ENCODE measurements at regions not wholly inside any gene's neighbourhood (a gene's known extent, or its start where the extent isn't known, plus 50 kb on each side); places are given as distances from the start of the nearest gene placed in this dataset.
"Not testable (repeated sequence)": the region's sequence is repeated elsewhere in the genome, so short reads cannot be mapped to it uniquely, and the experiment has no call there.

GRCh38 chr17:45666641-45667040 is 117.5 kb upstream of the CRHR1 start:
- H3K9me3 ChIP-seq = no peaks in the 10 kb centered on the region

GRCh38 chr17:45667591-45668171 is 116.4 kb upstream of the CRHR1 start:
- Histone ChIP-seq H3K4me3 (no peak overlapping the region), H3K9me3 (no peaks in the 10 kb centered on the region), H3K36me3 (no peaks in the 10 kb centered on the region), H3K27ac (no peak overlapping the region), H3K27me3 (replicated peaks; ENCODE audit: insufficient read depth) (no peaks in the 10 kb centered on the region), H3K4me1 (replicated peaks) (no peaks in the 10 kb centered on the region)
- intact Hi-C loops (cut with DNase I) = no loop called here
- no peak for TF ChIP-seq POLR2AphosphoS5 (IDR thresholded peaks at IDR 0.05)
- no peak for TF ChIP-seq POLR2A (IDR thresholded peaks at IDR 0.05)
- TF ChIP-seq, protein P1, sequence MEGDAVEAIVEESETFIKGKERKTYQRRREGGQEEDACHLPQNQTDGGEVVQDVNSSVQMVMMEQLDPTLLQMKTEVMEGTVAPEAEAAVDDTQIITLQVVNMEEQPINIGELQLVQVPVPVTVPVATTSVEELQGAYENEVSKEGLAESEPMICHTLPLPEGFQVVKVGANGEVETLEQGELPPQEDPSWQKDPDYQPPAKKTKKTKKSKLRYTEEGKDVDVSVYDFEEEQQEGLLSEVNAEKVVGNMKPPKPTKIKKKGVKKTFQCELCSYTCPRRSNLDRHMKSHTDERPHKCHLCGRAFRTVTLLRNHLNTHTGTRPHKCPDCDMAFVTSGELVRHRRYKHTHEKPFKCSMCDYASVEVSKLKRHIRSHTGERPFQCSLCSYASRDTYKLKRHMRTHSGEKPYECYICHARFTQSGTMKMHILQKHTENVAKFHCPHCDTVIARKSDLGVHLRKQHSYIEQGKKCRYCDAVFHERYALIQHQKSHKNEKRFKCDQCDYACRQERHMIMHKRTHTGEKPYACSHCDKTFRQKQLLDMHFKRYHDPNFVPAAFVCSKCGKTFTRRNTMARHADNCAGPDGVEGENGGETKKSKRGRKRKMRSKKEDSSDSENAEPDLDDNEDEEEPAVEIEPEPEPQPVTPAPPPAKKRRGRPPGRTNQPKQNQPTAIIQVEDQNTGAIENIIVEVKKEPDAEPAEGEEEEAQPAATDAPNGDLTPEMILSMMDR (IDR thresholded peaks at IDR 0.05) = no peak
- 62% methylated on average over 6 of the region's 6 CpGs for WGBS
- DNase-seq (ENCODE audit: low spot score) = no peak

More at GRCh38 chr17:45666641-45667040, 117.5 kb upstream of the CRHR1 start:
- Histone ChIP-seq H3K27me3 (replicated peaks; ENCODE audit: insufficient read depth) (no peaks in the 10 kb centered on the region), H3K27ac (no peak overlapping the region), H3K4me1 (replicated peaks) (no peaks in the 10 kb centered on the region), H3K36me3 (no peaks in the 10 kb centered on the region), H3K4me3 (no peak overlapping the region)
- intact Hi-C loops (cut with DNase I) = no loop called here
- WGBS = 79% methylated on average over 5 of the region's 5 CpGs
- TF ChIP-seq POLR2AphosphoS5 (IDR thresholded peaks at IDR 0.05) (no peak), POLR2A (IDR thresholded peaks at IDR 0.05) (no peak)
- TF ChIP-seq, protein P1 (IDR thresholded peaks at IDR 0.05) = no peak
- DNase-seq (ENCODE audit: low spot score) = no peak

DNA sequence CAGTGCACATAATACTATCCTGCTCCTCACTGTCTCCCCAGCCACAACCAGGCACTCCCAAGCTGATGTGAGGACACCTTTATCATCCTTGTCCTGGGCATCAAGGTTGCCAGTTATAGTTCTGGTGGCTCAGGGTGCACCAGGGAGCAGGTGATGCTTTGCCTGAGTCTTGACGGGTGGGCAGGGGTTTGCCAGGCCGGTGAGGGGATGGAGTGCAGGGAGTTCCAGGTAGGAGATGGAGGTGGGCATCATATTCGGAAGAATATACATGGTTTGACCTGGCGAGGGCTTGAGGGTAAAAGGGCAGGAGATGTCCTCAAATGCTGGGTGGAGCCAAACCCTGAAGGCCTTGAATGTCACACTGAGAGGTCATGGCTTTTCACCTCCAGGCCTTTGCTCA is 115.8 kb upstream of the CRHR1 start:
- Histone ChIP-seq H3K27ac (no peak overlapping the region), H3K4me1 (replicated peaks) (no peaks in the 10 kb centered on the region), H3K27me3 (replicated peaks; ENCODE audit: insufficient read depth) (no peaks in the 10 kb centered on the region), H3K9me3 (no peaks in the 10 kb centered on the region), H3K4me3 (no peak overlapping the region), H3K36me3 (no peaks in the 10 kb centered on the region)
- no peak for TF ChIP-seq POLR2AphosphoS5 (IDR thresholded peaks at IDR 0.05)
- TF ChIP-seq, protein P1 (IDR thresholded peaks at IDR 0.05) = no peak
- no peak for TF ChIP-seq POLR2A (IDR thresholded peaks at IDR 0.05)
- 85% methylated on average over 4 of the region's 4 CpGs for WGBS
- no peak for DNase-seq (ENCODE audit: low spot score)
- intact Hi-C loops (cut with DNase I) = no loop called here

DNA sequence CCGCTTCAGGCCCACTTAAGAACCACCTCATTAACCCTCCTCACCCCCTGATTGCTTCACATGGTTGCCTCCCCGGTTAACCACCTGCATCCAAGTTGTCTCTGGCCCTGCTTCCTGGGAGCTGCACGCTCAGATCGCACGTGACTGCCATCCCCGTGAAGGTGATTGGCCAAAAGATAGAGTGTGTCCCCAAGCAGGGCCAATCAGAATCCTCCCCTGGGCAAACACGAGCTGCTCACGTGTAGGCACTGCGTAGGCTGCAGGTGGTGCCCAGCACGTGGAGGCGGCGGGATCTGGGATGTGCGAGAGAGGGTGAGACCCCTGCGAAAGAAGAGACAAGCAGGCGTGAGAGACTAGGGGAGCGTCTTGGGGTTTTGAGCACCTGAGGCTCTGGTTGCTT is 111.8 kb upstream of the CRHR1 start:
- Histone ChIP-seq H3K4me1 (replicated peaks) (no peaks in the 10 kb centered on the region), H3K36me3 (no peaks in the 10 kb centered on the region), H3K9me3 (no peaks in the 10 kb centered on the region), H3K4me3 (no peak overlapping the region), H3K27ac (no peak overlapping the region), H3K27me3 (replicated peaks; ENCODE audit: insufficient read depth) (no peaks in the 10 kb centered on the region)
- intact Hi-C loops (cut with DNase I) = no loop called here
- TF ChIP-seq POLR2A (IDR thresholded peaks at IDR 0.05) (no peak), POLR2AphosphoS5 (IDR thresholded peaks at IDR 0.05) (no peak)
- TF ChIP-seq, protein P1 (IDR thresholded peaks at IDR 0.05) = no peak
- DNase-seq (ENCODE audit: low spot score) = no peak
- WGBS = 77% methylated on average over 15 of the region's 16 CpGs

DNA sequence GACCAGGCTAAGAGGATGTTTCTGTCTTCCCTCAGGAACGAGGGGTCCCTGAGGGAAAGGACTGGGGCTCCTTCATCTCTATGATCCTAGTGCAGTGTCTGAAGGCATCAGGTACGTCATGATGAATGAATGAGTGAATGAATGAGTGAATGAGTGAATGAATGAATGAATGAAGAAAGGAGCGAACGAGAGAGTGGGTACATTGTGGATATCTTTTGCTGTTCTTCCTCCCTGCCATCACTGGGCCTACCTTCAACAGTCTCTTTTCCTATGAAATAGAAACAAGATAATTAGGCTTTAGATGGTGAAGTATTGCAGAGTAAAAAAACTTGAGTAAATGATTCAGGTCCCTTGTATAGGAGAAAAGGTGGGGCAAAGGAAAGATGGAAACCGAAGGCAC is 111.3 kb upstream of the CRHR1 start:
- no peak overlapping the region for H3K4me3 ChIP-seq

GRCh38 chr17:45673759-45674158 is 110.4 kb upstream of the CRHR1 start:
- H3K4me3 ChIP-seq; intact Hi-C loops (cut with DNase I); H3K9me3 ChIP-seq; H3K4me1 ChIP-seq (replicated peaks); H3K27ac ChIP-seq; DNase-seq (ENCODE audit: low spot score); H3K36me3 ChIP-seq; H3K27me3 ChIP-seq (replicated peaks; ENCODE audit: insufficient read depth): not testable (repeated sequence)
- WGBS = 80% methylated on average over 5 of the region's 5 CpGs

More for the DNA sequence above, 111.3 kb upstream of the CRHR1 start:
- WGBS = 87% methylated on average over 5 of the region's 5 CpGs
- intact Hi-C loops (cut with DNase I) = no loop called here
- no peak for TF ChIP-seq POLR2A (IDR thresholded peaks at IDR 0.05)
- no peaks in the 10 kb centered on the region for H3K4me1 ChIP-seq (replicated peaks)
- no peak for DNase-seq (ENCODE audit: low spot score)
- no peaks in the 10 kb centered on the region for H3K9me3 ChIP-seq
- no peaks in the 10 kb centered on the region for H3K27me3 ChIP-seq (replicated peaks; ENCODE audit: insufficient read depth)
- no peak overlapping the region for H3K27ac ChIP-seq
- H3K36me3 ChIP-seq = no peaks in the 10 kb centered on the region
